Hepatocyte (in vitro differentiated cells): ENCODE measurements at regions not wholly inside any gene's neighbourhood (a gene's known extent, or its start where the extent isn't known, plus 50 kb on each side); places are given as distances from the start of the nearest gene placed in this dataset.

Source experiments
- DNase-seq: peaks from one replicate; pipeline ENCODE4 v3.0.0-alpha.2; 2016; ENCODE audit warnings: low spot score
- H2AFZ ChIP-seq: fragments of 200-600 bp; sonication (generic); 2 replicates; pipeline ENCODE4 v1.6.0; 2016; ENCODE audit warnings: antibody characterized with exemption, mild to moderate bottlenecking
- H3K27ac ChIP-seq: fragments of 200-600 bp; sonication (generic); 2 replicates; pipeline ENCODE4 v1.5.1; 2016; ENCODE audit warnings: mild to moderate bottlenecking
- H3K27me3 ChIP-seq: fragments of 200-600 bp; sonication (generic); 2 replicates; pipeline ENCODE4 v1.6.1; 2016
- H3K36me3 ChIP-seq: fragments of 200-600 bp; sonication (generic); replicated peaks from 2 replicates; pipeline ENCODE4 v1.5.1; 2016; ENCODE audit warnings: low read depth; ENCODE audit not compliant: insufficient read depth
- H3K4me1 ChIP-seq: fragments of 200-600 bp; sonication (generic); 2 replicates; pipeline ENCODE4 v1.5.1; 2016; ENCODE audit warnings: mild to moderate bottlenecking, moderate library complexity; ENCODE audit not compliant: insufficient read depth
- H3K4me2 ChIP-seq: fragments of 200-600 bp; sonication (generic); 2 replicates; pipeline ENCODE4 v1.6.0; 2016
- H3K4me3 ChIP-seq: fragments of 200-600 bp; sonication (generic); 2 replicates; pipeline ENCODE4 v1.5.1; 2016; ENCODE audit warnings: mild to moderate bottlenecking
- H3K79me2 ChIP-seq: fragments of 200-600 bp; sonication (generic); 2 replicates; pipeline ENCODE4 v1.6.0; 2017; ENCODE audit warnings: mild to moderate bottlenecking
- H3K9me2 ChIP-seq: fragments of 200-600 bp; sonication (generic); replicated peaks from 2 replicates; pipeline ENCODE4 v1.6.0; 2017; ENCODE audit warnings: mild to moderate bottlenecking; ENCODE audit not compliant: insufficient read depth
- H3K9me3 ChIP-seq: fragments of 200-600 bp; sonication (generic); 2 replicates; pipeline ENCODE4 v1.5.1; 2016; ENCODE audit warnings: low read depth, mild to moderate bottlenecking
- H4K20me1 ChIP-seq: fragments of 200-600 bp; sonication (generic); 2 replicates; pipeline ENCODE4 v1.6.0; 2016; ENCODE audit warnings: mild to moderate bottlenecking; ENCODE audit not compliant: insufficient read depth, poor library complexity, severe bottlenecking
- EZH2 ChIP-seq: fragments of 200-600 bp; sonication (generic); IDR thresholded peaks from 2 replicates; pipeline ENCODE4 v1.6.1; 2016; ENCODE audit warnings: antibody characterized with exemption, mild to moderate bottlenecking, borderline replicate concordance
- EZH2phosphoT487 ChIP-seq: fragments of 200-600 bp; sonication (generic); IDR thresholded peaks from one replicate; pipeline ENCODE4 v1.6.1; 2018; ENCODE audit warnings: antibody characterized with exemption, mild to moderate bottlenecking, low read depth, moderate library complexity; ENCODE audit not compliant: unreplicated experiment, severe bottlenecking
- WGBS: methylation state at CpG from one replicate; pipeline ENCODE4 v1.1.6; 2016; ENCODE audit warnings: low lambda C conversion rate; ENCODE audit errors: missing lambda C conversion rate; 5-methylcytosine and 5-hydroxymethylcytosine counted together
- TF ChIP-seq, protein P1 (sequence below): fragments of 200-600 bp; sonication (generic); IDR thresholded peaks from 2 replicates; pipeline ENCODE4 v1.5.1; 2016; ENCODE audit warnings: antibody characterized with exemption, mild to moderate bottlenecking; ENCODE audit not compliant: poor library complexity

DNA sequence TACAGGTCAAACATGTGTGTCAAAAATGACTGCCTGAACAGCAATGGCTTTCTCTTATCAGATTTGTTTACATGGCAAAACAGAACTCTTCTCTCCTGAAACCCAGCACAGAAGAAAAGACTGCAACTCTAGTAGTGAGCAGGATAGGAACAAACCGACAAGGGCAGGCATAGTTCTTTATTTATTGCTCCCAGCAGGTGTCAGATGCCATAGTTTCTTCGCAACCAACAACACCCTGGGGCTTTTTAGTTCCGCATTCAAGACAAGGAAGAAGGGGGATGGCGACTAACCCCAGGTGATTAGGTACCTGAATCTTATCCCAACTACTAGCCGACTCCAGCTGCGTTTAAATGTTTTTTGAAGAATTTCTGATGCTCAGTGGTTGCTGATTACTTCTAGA is 367.5 kb upstream of the FIGN start:
- Histone ChIP-seq H3K9me2 (no peaks in the 10 kb centered on the region), H3K4me2 (no peak overlapping the region), H3K9me3 (no peaks in the 10 kb centered on the region), H3K27ac (no peak overlapping the region), H4K20me1 (no peaks in the 10 kb centered on the region), H2AFZ (no peak overlapping the region), H3K4me1 (no peaks in the 10 kb centered on the region), H3K79me2 (no peaks in the 10 kb centered on the region), H3K27me3 (no peaks in the 10 kb centered on the region), H3K36me3 (no peaks in the 10 kb centered on the region), H3K4me3 (no peak overlapping the region)
- 54% methylated on average over 6 of the region's 6 CpGs for WGBS
- DNase-seq, result no peak
- TF ChIP-seq EZH2 (no peak), EZH2phosphoT487 (no peak)
- TF ChIP-seq, protein P1, sequence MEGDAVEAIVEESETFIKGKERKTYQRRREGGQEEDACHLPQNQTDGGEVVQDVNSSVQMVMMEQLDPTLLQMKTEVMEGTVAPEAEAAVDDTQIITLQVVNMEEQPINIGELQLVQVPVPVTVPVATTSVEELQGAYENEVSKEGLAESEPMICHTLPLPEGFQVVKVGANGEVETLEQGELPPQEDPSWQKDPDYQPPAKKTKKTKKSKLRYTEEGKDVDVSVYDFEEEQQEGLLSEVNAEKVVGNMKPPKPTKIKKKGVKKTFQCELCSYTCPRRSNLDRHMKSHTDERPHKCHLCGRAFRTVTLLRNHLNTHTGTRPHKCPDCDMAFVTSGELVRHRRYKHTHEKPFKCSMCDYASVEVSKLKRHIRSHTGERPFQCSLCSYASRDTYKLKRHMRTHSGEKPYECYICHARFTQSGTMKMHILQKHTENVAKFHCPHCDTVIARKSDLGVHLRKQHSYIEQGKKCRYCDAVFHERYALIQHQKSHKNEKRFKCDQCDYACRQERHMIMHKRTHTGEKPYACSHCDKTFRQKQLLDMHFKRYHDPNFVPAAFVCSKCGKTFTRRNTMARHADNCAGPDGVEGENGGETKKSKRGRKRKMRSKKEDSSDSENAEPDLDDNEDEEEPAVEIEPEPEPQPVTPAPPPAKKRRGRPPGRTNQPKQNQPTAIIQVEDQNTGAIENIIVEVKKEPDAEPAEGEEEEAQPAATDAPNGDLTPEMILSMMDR, result no peak

DNA sequence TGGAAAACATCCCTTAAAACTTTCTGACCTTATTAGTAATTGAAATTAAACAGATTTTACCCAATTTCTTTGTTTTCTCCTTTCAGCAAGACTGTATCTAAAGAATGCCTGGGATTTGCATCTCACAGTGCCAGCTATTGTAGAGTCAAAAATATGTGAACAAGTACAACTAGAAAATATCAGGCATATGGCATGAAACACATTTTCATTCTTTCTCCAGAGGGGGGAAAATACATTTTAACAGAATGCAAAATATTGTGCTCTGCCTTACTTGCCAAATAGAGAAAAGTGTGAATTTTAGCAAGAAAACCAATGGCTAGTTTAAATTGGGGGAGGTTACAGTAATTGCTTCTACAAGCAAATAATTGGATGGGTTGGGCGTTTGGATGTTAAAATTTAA is 366.6 kb upstream of the FIGN start:
- DNase-seq, result no peak
- Histone ChIP-seq H3K4me3 (no peak overlapping the region), H2AFZ (no peak overlapping the region), H3K27me3 (no peaks in the 10 kb centered on the region), H3K27ac (no peak overlapping the region), H3K36me3 (no peaks in the 10 kb centered on the region), H3K9me3 (no peaks in the 10 kb centered on the region), H3K9me2 (no peaks in the 10 kb centered on the region), H3K4me2 (no peak overlapping the region), H3K79me2 (no peaks in the 10 kb centered on the region), H4K20me1 (no peaks in the 10 kb centered on the region), H3K4me1 (no peaks in the 10 kb centered on the region)
- TF ChIP-seq EZH2, result no peak
- TF ChIP-seq EZH2phosphoT487, result no peak
- TF ChIP-seq, protein P1, result no peak
- 71% methylated on average over 1 of the region's 1 CpG for WGBS

DNA sequence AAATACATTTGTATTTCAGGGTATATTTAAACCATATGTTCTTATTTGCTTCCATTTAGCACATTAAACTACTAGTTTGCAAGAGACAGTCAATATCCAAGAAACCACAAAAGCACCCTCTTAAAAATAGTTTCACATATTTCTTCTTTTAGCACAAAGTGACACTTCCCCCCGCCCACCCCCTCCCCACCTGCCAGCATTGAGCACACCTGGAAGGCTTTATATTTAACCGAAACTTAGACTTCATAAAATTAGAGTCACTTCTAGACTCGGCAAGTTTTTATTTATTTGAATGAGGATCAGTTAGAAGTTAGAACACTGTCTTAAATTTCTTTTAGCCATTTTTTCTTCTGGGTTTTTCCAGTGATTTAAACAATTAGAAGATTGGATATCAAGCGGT is 355.9 kb upstream of the FIGN start:
- Histone ChIP-seq H3K36me3 (no peaks in the 10 kb centered on the region), H3K4me1 (no peaks in the 10 kb centered on the region), H3K27me3 (no peaks in the 10 kb centered on the region), H3K4me2 (no peak overlapping the region), H3K4me3 (no peak overlapping the region), H3K27ac (no peak overlapping the region), H3K9me3 (no peaks in the 10 kb centered on the region), H3K79me2 (no peaks in the 10 kb centered on the region), H2AFZ (no peak overlapping the region), H3K9me2 (no peaks in the 10 kb centered on the region), H4K20me1 (no peaks in the 10 kb centered on the region)
- DNase-seq, result no peak
- TF ChIP-seq EZH2phosphoT487 (no peak), EZH2 (no peak)
- TF ChIP-seq, protein P1, result no peak
- WGBS, result 71% methylated on average over 4 of the region's 4 CpGs

DNA sequence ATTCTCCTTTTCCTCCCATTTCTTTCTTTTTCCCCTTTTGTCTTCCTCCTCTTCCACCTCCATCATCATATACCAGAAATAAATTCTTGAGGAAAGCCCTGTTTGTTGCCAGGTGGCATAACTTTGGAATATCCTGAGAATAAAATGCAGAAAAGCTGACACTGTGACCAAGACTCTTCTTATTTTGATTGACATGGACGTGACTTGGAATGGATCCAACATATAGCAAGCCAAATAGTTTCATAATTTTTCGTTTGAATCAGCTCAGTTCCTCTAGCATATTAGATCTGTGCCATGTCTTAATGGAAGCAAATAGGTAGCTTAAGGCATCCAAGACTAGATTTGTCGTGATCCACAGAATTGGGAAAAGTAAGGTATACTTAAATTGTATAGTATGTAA is 354.7 kb upstream of the FIGN start:
- Histone ChIP-seq H3K9me2 (no peaks in the 10 kb centered on the region), H3K27me3 (no peaks in the 10 kb centered on the region), H3K36me3 (no peaks in the 10 kb centered on the region), H3K27ac (no peak overlapping the region), H2AFZ (no peak overlapping the region), H3K4me1 (no peaks in the 10 kb centered on the region), H3K4me2 (no peak overlapping the region), H3K4me3 (no peak overlapping the region), H4K20me1 (no peaks in the 10 kb centered on the region), H3K9me3 (no peaks in the 10 kb centered on the region), H3K79me2 (no peaks in the 10 kb centered on the region)
- DNase-seq, result no peak
- 74% methylated on average over 3 of the region's 3 CpGs for WGBS
- TF ChIP-seq EZH2phosphoT487 (no peak), EZH2 (no peak)
- TF ChIP-seq, protein P1, result no peak
